Gastrocnemius medialis (tissue), 4 donors: ENCODE measurements at regions not wholly inside any gene's neighbourhood (a gene's known extent, or its start where the extent isn't known, plus 50 kb on each side); places are given as distances from the start of the nearest gene placed in this dataset.
A peak's percentile ranks its signal among the peaks of the same experiment; 100 is the strongest.

Experiments
- ATAC-seq, 2 donors: fragments of 150-250 bp; one replicate each; pipeline ENCODE4 v1.9.1; 2016
- DNase-seq, 2 donors: peaks; one replicate each; pipeline ENCODE4 v3.0.0-alpha.2; 2019
- H3K27ac ChIP-seq, 4 donors: fragments of 200-600 bp; sonication (generic); 1 replicate in 1 of 4; 2 replicates in 3 of 4; pipeline ENCODE4 v1.5.1; 2016 to 2018; ENCODE audit warnings: mild to moderate bottlenecking in 2 of 4, moderate library complexity in 1 of 4
- H3K27me3 ChIP-seq, 3 donors: fragments of 200-600 bp; sonication (generic) in 2 of 3; 1 replicate in 1 of 3; 2 replicates in 2 of 3; pipeline versions ENCODE4 v1.5.1 to v1.6.0; 2016 to 2019; ENCODE audit warnings: mild to moderate bottlenecking in 1 of 3, moderate library complexity in 1 of 3
- H3K36me3 ChIP-seq, 2 donors: fragments of 200-600 bp; sonication (generic) in 1 of 2; one replicate each; pipeline ENCODE4 v1.5.1; 2017 to 2018
- H3K4me1 ChIP-seq, 2 donors: fragments of 200-600 bp; sonication (generic) in 1 of 2; one replicate each; pipeline ENCODE4 v1.5.1; 2016 to 2017; ENCODE audit warnings: mild to moderate bottlenecking in 2 of 2
- H3K4me3 ChIP-seq, 4 donors: fragments of 200-600 bp; sonication (generic) in 3 of 4; 1 replicate in 1 of 4; 2 replicates in 3 of 4; pipeline ENCODE4 v1.5.1; 2016 to 2019; ENCODE audit warnings: mild to moderate bottlenecking in 2 of 4
- H3K9me3 ChIP-seq, 3 donors: fragments of 200-600 bp; sonication (generic) in 2 of 3; 1 replicate in 1 of 3; 2 replicates in 2 of 3; pipeline ENCODE4 v1.5.1; 2016 to 2019
- CTCF ChIP-seq, 5 experiments: fragments of 450-650 bp in 3 of 5; fragments of 200-600 bp in 2 of 5; sonication (generic) in 2 of 5; IDR thresholded peaks in 4 of 5; conservative IDR thresholded peaks in 1 of 5; 1 replicate in 4 of 5; 2 replicates in 1 of 5; pipeline ENCODE4 v1.5.1; 2016 to 2019; ENCODE audit warnings: antibody characterized with exemption in 5 of 5, mild to moderate bottlenecking in 3 of 5, moderate library complexity in 3 of 5
- POLR2A ChIP-seq, 2 donors: fragments of 450-650 bp; IDR thresholded peaks; one replicate each; pipeline ENCODE4 v1.6.1; 2017; ENCODE audit warnings: antibody characterized with exemption in 2 of 2, mild to moderate bottlenecking in 2 of 2, moderate library complexity in 2 of 2
- in situ Hi-C, 4 donors: fragments of 200-750 bp; cut with MboI; loops; one replicate each; pipeline versions ENCODE4 v1.15.0 to v1.8.0; 2017; ENCODE audit warnings: low sequenced_read_pairs in 4 of 4
- intact Hi-C: fragments of 100-400 bp; cut with DNase I; formaldehyde crosslinking; loops from one replicate; pipeline ENCODE4 v1.15.1; 2023; ENCODE audit warnings: low total_unique reads

GRCh38 chr3:26105261-26105660 lies 315.4 kb downstream of the OXSM start:
- intact Hi-C loops = loop anchor here (10.0 kb wide), 2 partner anchors 320 to 440 kb away; partner anchors contain the start of genes NGLY1 and TOP2B
- no peak overlapping the region for H3K4me3 ChIP-seq
- peaks cover 49 to 56% of the 10 kb centered on the region in 2 donors for H3K4me1 ChIP-seq
- TF ChIP-seq CTCF (IDR thresholded peaks at IDR 0.05 in 4 of 5, conservative IDR thresholded peaks at IDR 0.05 in 1 of 5) (no peak), POLR2A (IDR thresholded peaks at IDR 0.05) (no peak)
- ATAC-seq (no peak), DNase-seq (no peak)
- no peaks in the 10 kb centered on the region for H3K27me3 ChIP-seq
- H3K9me3 ChIP-seq = no peaks in the 10 kb centered on the region
- peak overlapping the region in 3 of 4 donors; percentile 1 to 49 (median 32) for H3K27ac ChIP-seq
- in situ Hi-C loops = loop anchor here in 3 of 4 donors (25.0 kb wide), 2 partner anchors 193 to 443 kb away; partner anchors contain the start of gene TOP2B (in 2 of the 3)
- H3K36me3 ChIP-seq = no peaks in the 10 kb centered on the region

- H3K9me3 ChIP-seq = no peaks in the 10 kb centered on the region
- ATAC-seq = peak; percentile 43 to 44
- intact Hi-C loops = loop anchor here (10.0 kb wide), 2 partner anchors 321 to 441 kb away; partner anchors contain the start of genes NGLY1 and TOP2B
- no peaks in the 10 kb centered on the region for H3K27me3 ChIP-seq
- peaks cover 40 to 46% of the 10 kb centered on the region in 2 donors for H3K4me1 ChIP-seq
- H3K36me3 ChIP-seq = no peaks in the 10 kb centered on the region
- DNase-seq = no peak
- no peak overlapping the region for H3K4me3 ChIP-seq
- no peak overlapping the region for H3K27ac ChIP-seq
- TF ChIP-seq POLR2A (IDR thresholded peaks at IDR 0.05) = no peak
- no peak for TF ChIP-seq CTCF (IDR thresholded peaks at IDR 0.05 in 4 of 5, conservative IDR thresholded peaks at IDR 0.05 in 1 of 5)
- in situ Hi-C loops = loop anchor here in 3 of 4 donors (25.0 kb wide), 2 partner anchors 194 to 444 kb away; partner anchors contain the start of gene TOP2B (in 2 of the 3)
Measured at GRCh38 chr3:26106228-26106627, 316.3 kb downstream of the OXSM start.

GRCh38 chr3:26108846-26109489 lies 319.1 kb downstream of the OXSM start:
- TF ChIP-seq POLR2A (IDR thresholded peaks at IDR 0.05) = no peak
- TF ChIP-seq CTCF (IDR thresholded peaks at IDR 0.05 in 4 of 5, conservative IDR thresholded peaks at IDR 0.05 in 1 of 5) = no peak
- no peak for DNase-seq
- in situ Hi-C loops (loop anchor here in 3 of 4 donors (25.0 kb wide), 2 partner anchors 197 to 447 kb away; partner anchors contain the start of gene TOP2B (in 2 of the 3)), intact Hi-C loops (loop anchor here (10.0 kb wide), 2 partner anchors 324 to 444 kb away; partner anchors contain the start of genes NGLY1 and TOP2B)
- no peaks in the 10 kb centered on the region for H3K27me3 ChIP-seq
- no peaks in the 10 kb centered on the region for H3K36me3 ChIP-seq
- peaks cover 21 to 22% of the 10 kb centered on the region in 2 donors for H3K4me1 ChIP-seq
- no peak overlapping the region for H3K4me3 ChIP-seq
- no peak for ATAC-seq
- H3K27ac ChIP-seq = no peak overlapping the region
- H3K9me3 ChIP-seq = no peaks in the 10 kb centered on the region

- Histone ChIP-seq H3K4me1 (no peaks in the 10 kb centered on the region), H3K4me3 (no peak overlapping the region), H3K27ac (no peak overlapping the region), H3K9me3 (no peaks in the 10 kb centered on the region), H3K27me3 (no peaks in the 10 kb centered on the region), H3K36me3 (no peaks in the 10 kb centered on the region)
- ATAC-seq (no peak), DNase-seq (no peak)
- in situ Hi-C loops = loop anchor here in 3 of 4 donors (5.0 to 25.0 kb wide), 3 partner anchors 203 to 453 kb away; partner anchors contain the start of gene TOP2B (in 2 of the 3)
- TF ChIP-seq POLR2A (IDR thresholded peaks at IDR 0.05) (no peak), CTCF (IDR thresholded peaks at IDR 0.05 in 4 of 5, conservative IDR thresholded peaks at IDR 0.05 in 1 of 5) (no peak)
- intact Hi-C loops = loop anchor here (5.0 to 10.0 kb wide), 2 partner anchors 273 to 470 kb away; no protein-coding TSS in a partner anchor
Measured at GRCh38 chr3:26114851-26115250, 325.0 kb downstream of the OXSM start.
